ENCODE measurements at regions not wholly inside any gene's neighbourhood (a gene's known extent, or its start where the extent isn't known, plus 50 kb on each side); places are given as distances from the start of the nearest gene placed in this dataset.

DNA sequence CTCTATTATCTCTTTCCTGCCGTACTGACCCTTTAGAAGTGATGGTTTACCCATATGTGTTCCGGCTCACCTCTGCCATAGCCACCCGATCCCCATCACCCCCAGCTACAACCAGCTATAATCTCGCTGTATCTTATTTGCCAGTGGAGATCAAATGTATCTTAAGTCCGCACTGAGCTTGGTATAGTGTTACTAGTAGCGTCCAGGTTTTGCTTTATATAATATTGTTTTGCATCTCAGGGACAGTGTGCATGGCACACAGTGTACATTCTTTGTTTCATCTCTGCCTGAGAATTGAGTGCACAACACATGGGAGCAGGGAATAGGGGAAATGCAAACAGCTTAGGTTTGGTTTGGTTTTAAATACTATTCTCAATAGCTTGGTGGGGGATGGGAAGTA lies 135.8 kb upstream of the SNX2 start:
- H3K4me3 ChIP-seq (replicated peaks; ENCODE audit: insufficient read depth, low read length), result no peak overlapping the region
- no peak for DNase-seq (ENCODE audit: low read depth in 1 of 2, low spot score in 1 of 2)

GRCh38 chr5:122639864-122640263 lies 135.0 kb upstream of the SNX2 start:
- no peaks in the 10 kb centered on the region for H3K27me3 ChIP-seq (ENCODE audit: insufficient read depth, poor library complexity, severe bottlenecking)
- TF ChIP-seq POLR2AphosphoS5 (IDR thresholded peaks at IDR 0.05; ENCODE audit: low read depth) (no peak), CTCF (IDR thresholded peaks at IDR 0.05; ENCODE audit: insufficient read depth, low read length) (no peak), SPI1 (IDR thresholded peaks at IDR 0.05; ENCODE audit: borderline replicate concordance, low read depth) (no peak), GABPA (IDR thresholded peaks at IDR 0.05; ENCODE audit: low read depth) (no peak)
- TF ChIP-seq, protein P1, sequence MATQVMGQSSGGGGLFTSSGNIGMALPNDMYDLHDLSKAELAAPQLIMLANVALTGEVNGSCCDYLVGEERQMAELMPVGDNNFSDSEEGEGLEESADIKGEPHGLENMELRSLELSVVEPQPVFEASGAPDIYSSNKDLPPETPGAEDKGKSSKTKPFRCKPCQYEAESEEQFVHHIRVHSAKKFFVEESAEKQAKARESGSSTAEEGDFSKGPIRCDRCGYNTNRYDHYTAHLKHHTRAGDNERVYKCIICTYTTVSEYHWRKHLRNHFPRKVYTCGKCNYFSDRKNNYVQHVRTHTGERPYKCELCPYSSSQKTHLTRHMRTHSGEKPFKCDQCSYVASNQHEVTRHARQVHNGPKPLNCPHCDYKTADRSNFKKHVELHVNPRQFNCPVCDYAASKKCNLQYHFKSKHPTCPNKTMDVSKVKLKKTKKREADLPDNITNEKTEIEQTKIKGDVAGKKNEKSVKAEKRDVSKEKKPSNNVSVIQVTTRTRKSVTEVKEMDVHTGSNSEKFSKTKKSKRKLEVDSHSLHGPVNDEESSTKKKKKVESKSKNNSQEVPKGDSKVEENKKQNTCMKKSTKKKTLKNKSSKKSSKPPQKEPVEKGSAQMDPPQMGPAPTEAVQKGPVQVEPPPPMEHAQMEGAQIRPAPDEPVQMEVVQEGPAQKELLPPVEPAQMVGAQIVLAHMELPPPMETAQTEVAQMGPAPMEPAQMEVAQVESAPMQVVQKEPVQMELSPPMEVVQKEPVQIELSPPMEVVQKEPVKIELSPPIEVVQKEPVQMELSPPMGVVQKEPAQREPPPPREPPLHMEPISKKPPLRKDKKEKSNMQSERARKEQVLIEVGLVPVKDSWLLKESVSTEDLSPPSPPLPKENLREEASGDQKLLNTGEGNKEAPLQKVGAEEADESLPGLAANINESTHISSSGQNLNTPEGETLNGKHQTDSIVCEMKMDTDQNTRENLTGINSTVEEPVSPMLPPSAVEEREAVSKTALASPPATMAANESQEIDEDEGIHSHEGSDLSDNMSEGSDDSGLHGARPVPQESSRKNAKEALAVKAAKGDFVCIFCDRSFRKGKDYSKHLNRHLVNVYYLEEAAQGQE (IDR thresholded peaks at IDR 0.05; ENCODE audit: insufficient replicate concordance, low read depth), result no peak
- H3K27ac ChIP-seq (replicated peaks), result no peak overlapping the region
- no peak overlapping the region for H3K4me3 ChIP-seq (replicated peaks; ENCODE audit: insufficient read depth, low read length)
- DNase-seq (ENCODE audit: low read depth in 1 of 2, low spot score in 1 of 2), result no peak

More for the DNA sequence above, 135.8 kb upstream of the SNX2 start:
- TF ChIP-seq CTCF (IDR thresholded peaks at IDR 0.05; ENCODE audit: insufficient read depth, low read length), result no peak
- no peak for TF ChIP-seq SPI1 (IDR thresholded peaks at IDR 0.05; ENCODE audit: borderline replicate concordance, low read depth)
- no peak for TF ChIP-seq POLR2AphosphoS5 (IDR thresholded peaks at IDR 0.05; ENCODE audit: low read depth)
- TF ChIP-seq, protein P1 (IDR thresholded peaks at IDR 0.05; ENCODE audit: insufficient replicate concordance, low read depth), result no peak
- TF ChIP-seq GABPA (IDR thresholded peaks at IDR 0.05; ENCODE audit: low read depth), result no peak
- Histone ChIP-seq H3K27me3 (ENCODE audit: insufficient read depth, poor library complexity, severe bottlenecking) (no peaks in the 10 kb centered on the region), H3K27ac (replicated peaks) (no peak overlapping the region)

DNA sequence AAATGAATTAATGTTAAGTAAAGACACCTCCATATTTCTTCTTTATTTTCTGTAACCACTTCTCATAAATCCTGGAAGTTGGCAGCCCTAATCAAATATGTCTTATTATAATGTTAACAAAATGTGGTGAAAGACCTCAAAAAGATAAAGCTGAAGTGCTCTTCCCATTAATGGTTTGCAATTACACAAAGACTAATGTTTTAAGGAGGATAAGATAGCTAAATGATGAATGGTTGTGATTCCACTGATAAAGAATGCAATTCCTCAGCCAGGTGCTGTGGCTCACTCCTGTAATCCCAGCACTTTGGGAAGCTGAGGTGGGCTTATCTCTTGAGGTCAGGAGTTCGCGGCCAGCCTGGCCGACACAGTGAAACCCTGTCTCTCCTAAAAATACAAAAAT lies 125.8 kb upstream of the SNX2 start:
- no peak overlapping the region for H3K4me3 ChIP-seq (replicated peaks; ENCODE audit: insufficient read depth, low read length)
- TF ChIP-seq CTCF (IDR thresholded peaks at IDR 0.05; ENCODE audit: insufficient read depth, low read length), result no peak
- TF ChIP-seq POLR2AphosphoS5 (IDR thresholded peaks at IDR 0.05; ENCODE audit: low read depth), result no peak
- no peak for TF ChIP-seq SPI1 (IDR thresholded peaks at IDR 0.05; ENCODE audit: borderline replicate concordance, low read depth)
- no peak for TF ChIP-seq GABPA (IDR thresholded peaks at IDR 0.05; ENCODE audit: low read depth)
- TF ChIP-seq, protein P1 (IDR thresholded peaks at IDR 0.05; ENCODE audit: insufficient replicate concordance, low read depth), result no peak
- no peaks in the 10 kb centered on the region for H3K27me3 ChIP-seq (ENCODE audit: insufficient read depth, poor library complexity, severe bottlenecking)
- no peak for DNase-seq (ENCODE audit: low read depth in 1 of 2, low spot score in 1 of 2)
- H3K27ac ChIP-seq (replicated peaks), result no peak overlapping the region
